ENCODE measurements at regions not wholly inside any gene's neighbourhood (a gene's known extent, or its start where the extent isn't known, plus 50 kb on each side); places are given as distances from the start of the nearest gene placed in this dataset.
"Not testable (repeated sequence)": the region's sequence is repeated elsewhere in the genome, so short reads cannot be mapped to it uniquely, and the experiment has no call there.

- not testable (repeated sequence) for DNase-seq (ENCODE audit: low read depth)
These were observed 84.0 kb upstream of the STEAP1 start for GRCh38 chr7:90070238-90070637.

- DNase-seq (ENCODE audit: low read depth): no peak
These were observed 75.3 kb upstream of the STEAP1 start for GRCh38 chr7:90078921-90079320.

GRCh38 chr7:90081621-90082020, 72.6 kb upstream of the STEAP1 start:
- no peak for DNase-seq (ENCODE audit: low read depth)

- DNase-seq (ENCODE audit: low read depth): no peak
These were observed 61.8 kb upstream of the STEAP1 start for GRCh38 chr7:90092506-90092905.

GRCh38 chr7:90094030-90094429, 60.2 kb upstream of the STEAP1 start:
- DNase-seq (ENCODE audit: low read depth): no peak

Data from activated T-cell treated with anti-CD3 and anti-CD28 coated beads for 1 hour (primary cell).